ENCODE measurements at regions not wholly inside any gene's neighbourhood (a gene's known extent, or its start where the extent isn't known, plus 50 kb on each side); places are given as distances from the start of the nearest gene placed in this dataset.
A peak's percentile ranks its signal among the peaks of the same experiment; 100 is the strongest.
"Not testable (repeated sequence)": the region's sequence is repeated elsewhere in the genome, so short reads cannot be mapped to it uniquely, and the experiment has no call there.

DNA sequence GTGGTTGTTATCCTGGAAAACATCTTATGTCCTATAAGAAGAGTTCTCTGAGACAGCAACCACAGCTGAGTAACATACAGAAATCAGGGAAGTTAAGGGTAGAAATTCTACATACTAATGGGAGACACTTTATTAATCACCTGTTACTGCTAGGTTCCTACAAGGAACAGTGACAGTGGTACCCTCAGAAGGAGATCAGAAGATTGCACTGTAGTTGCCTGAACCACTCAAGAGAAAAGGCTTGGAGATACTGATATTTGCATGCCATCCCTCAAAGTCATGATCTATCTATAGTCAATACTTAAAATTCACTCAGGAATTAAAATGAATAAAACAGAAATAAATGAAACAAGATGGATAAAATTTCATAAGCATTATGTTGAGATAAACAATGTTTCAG, 136.0 kb downstream of the LMLN start:
- intact Hi-C loops (cut with DNase I), result no loop called here

DNA sequence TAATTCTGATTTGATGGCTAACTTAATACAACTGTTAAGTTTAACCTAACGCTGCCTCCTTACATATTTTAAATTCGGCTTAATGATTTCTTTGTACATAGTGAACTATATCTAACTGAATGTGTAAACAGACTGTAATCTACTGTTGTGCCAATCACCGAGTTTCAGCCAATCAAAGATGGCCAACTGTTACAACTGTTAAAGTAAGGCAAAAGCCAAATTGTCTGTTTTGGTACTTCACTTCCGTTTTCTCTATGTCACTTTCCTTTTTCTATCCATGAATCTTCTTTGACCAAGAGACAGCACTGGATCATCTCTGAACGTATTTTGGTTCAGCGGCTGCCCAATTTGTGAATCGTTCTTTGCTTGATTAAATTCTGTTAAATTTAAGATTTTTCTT, 137.0 kb downstream of the LMLN start:
- DNase-seq, result no peak
- intact Hi-C loops (cut with DNase I), result no loop called here

More for the DNA sequence above, 136.0 kb downstream of the LMLN start:
- DNase-seq, result no peak

DNA sequence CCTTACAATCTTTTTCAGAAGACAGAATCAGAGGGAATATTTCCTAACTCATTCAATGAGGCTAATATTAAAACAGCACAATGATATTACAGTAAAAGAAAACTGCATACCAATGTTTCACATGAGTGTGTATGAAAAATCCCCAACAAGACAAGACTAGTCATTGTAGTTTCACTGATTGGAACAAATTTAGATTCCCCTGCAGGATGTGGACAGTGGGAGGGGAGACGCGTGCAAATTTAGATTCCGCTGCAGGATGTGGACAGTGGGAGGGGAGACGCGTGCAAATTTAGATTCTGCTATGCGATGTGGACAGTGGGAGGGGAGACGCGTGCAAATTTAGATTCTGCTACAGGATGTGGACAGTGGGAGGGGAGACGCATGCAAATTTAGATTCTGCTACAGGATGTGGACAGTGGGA, 138.7 kb downstream of the LMLN start:
- DNase-seq; intact Hi-C loops (cut with DNase I): not testable (repeated sequence)

GRCh38 chr3:198103070-198103469, 143.1 kb downstream of the LMLN start:
- intact Hi-C loops (cut with DNase I); DNase-seq: not testable (repeated sequence)

DNA sequence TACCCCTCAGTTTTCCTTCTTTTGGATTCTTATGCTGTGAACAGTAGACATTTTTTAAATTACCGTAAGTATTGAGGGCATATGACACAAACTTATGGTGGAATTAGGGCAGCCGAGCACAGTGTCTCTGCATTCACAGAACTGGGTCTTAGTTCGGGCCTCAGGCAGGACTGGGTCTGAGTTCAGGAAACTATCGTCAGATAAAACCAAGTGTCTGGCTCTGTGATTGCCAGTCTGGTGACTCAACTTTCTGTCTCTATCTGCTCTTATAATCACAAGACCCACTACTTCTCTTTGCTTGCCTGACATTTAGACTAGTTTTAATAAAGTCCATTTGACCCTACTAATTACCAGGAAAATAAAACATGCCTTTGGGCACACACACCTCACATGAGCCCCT, 146.2 kb downstream of the LMLN start:
- DNase-seq, result no peak

GRCh38 chr3:198107840-198108734, 148.1 kb downstream of the LMLN start:
- intact Hi-C loops (cut with DNase I), result no loop called here
- DNase-seq, result no peak

More for the DNA sequence above, 146.2 kb downstream of the LMLN start:
- intact Hi-C loops (cut with DNase I), result no loop called here

- DNase-seq, result no peak
- intact Hi-C loops (cut with DNase I), result no loop called here
These were observed 149.9 kb downstream of the LMLN start for GRCh38 chr3:198109883-198110282.

- DNase-seq, result no peak
- intact Hi-C loops (cut with DNase I), result no loop called here
These were observed 152.0 kb downstream of the LMLN start for GRCh38 chr3:198112031-198112430.

DNA sequence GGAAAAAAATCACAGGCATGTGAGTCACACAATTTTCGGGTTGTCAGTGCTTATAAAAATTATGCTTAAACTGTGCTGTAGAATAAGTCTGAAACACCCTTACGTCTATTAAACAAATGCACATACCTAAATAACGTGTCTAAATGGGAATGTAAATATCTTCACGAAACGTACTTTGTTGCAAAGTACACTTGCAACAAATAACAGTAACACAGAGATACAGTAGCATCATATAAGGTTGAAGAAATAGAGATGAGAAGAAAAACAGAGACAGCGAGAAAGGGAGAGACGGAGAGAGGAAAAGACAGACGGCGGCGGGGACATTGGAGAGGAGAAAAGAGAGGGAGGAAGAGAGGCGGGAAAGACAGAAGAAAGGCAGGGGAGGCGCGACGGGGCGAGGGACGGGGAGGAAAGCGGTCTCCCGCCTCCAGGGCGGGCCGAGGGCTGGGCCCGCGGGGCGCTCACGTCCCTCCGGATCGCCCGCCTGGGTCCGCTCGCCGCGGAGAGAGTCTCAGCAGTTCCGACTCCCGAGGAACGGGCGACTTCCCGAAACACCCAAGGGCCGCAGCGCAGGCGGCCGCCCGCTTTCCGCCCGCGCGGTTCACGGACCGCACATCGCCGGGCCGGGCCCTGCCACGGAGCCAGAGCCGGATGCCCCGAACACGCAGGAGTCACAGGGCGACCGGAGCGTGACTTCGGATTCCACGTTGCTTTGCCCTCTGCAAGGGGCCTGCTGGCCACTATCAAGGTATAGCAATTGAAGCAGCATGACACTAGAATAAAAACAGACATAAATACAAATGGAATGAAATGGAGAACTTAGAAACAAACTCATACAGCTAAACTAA, 153.4 kb downstream of the LMLN start:
- intact Hi-C loops (cut with DNase I), result no loop called here
- DNase-seq, result peak in 21 of 42 donors; percentile 3 to 47 (median 16)

DNA sequence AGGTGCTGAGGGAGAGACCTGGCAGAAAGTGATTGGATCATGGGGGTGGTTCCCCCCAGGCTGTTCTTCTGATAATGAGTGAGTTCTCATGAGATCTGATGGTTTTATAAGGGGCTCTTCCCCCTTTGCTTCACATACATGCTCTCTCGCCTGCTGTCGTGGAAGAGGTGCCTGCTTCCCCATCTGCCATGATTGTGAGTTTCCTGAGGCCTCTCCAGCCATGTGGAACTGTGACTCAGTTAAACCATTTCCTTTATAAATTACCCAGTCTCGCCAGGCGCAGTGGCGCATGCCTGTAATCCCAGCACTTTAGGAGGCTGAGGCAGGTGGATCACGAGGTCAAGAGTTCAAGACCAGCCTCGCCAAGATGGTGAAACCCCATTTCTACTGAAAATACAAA, 154.5 kb downstream of the LMLN start:
- intact Hi-C loops (cut with DNase I); DNase-seq: not testable (repeated sequence)

DNA sequence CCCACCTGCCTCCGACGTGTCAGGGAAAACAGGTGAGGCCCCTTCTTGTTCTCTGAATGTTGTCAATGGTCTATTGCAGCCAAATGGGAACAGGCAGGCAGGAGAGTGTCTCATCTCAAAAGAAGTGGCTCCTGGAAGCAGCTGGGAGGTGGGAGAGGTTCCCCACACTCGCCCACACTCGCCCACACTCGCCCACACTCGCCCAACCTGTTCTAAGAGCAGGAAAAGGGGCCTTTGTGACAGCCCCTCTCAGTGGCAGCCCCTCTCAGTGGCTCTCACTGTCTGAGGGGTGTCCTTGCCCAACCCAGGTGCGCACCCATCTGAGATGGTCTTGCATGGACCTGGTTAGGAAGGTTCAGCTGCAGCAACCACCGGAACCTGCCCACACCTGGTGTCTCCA, 162.2 kb downstream of the LMLN start:
- intact Hi-C loops (cut with DNase I); DNase-seq: not testable (repeated sequence)

GRCh38 chr3:198137038-198137835, 177.2 kb downstream of the LMLN start:
- intact Hi-C loops (cut with DNase I); DNase-seq: not testable (repeated sequence)

- DNase-seq; intact Hi-C loops (cut with DNase I): not testable (repeated sequence)
These were observed 178.2 kb downstream of the LMLN start for GRCh38 chr3:198138205-198138604.

- intact Hi-C loops (cut with DNase I); DNase-seq: not testable (repeated sequence)
These were observed 179.0 kb downstream of the LMLN start for GRCh38 chr3:198139037-198139436.

DNA sequence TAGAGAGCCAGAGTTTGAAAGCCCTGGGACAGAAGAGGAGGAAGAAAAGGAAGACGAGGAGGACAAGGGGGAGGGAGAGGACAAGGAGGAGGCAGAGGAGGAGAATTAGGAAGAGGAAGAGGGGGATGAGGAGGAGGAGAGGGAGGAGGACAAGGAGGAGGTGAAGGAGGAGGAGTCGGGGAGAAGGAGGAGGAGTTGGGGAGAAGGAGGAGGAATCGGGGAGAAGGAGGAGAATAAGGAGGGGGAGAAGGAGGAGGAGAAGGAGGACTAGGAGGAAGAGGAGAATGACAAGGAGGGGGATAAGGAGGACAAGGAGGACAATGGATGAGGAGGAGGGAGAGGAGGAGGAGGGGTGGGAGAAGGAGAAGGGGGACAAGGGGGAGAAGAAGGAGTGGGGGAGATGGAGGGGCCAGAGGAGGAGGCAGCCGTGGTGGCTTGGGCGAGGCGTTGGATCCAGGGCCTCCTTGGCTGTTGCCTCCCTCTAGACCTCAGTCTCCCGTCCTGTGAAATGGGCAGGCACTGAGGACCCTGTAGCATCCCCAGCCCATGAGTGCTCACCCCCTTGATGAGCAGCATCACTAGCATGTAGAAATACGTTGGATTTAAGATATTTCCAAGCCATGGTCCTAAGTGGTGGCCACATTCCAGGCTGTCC, 179.6 kb downstream of the LMLN start:
- DNase-seq; intact Hi-C loops (cut with DNase I): not testable (repeated sequence)

GRCh38 chr3:198143300-198144137, 183.5 kb downstream of the LMLN start:
- DNase-seq; intact Hi-C loops (cut with DNase I): not testable (repeated sequence)

DNA sequence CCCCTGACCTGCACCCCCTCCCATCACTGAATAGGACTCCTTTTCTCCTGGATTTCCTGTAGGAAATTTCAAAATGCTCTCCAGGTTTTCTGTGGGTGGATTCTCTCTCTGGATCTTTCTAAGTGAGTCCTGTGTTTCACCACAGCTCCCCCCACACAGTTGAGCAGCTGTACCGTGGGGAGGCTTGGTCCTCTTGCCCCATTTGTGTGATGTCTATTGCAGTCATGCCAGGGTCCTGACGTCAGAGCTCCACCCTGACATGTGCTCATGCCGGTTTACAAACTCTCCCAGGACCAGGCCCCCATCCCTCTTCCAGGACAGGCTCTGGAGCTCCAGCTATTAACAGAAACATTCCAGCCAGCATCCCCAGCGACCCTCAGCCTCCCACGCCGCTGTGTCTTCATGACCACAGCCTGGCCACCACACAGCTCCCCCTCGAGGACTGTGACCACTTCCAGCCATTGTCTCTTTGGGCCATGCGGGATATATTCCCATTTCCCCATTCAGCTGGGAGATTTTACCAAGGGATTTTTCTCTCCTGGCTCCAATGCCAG, 185.3 kb downstream of the LMLN start:
- peak in 8 of 42 donors; percentile 4 to 47 (median 19) for DNase-seq

More for the DNA sequence above, 185.3 kb downstream of the LMLN start:
- intact Hi-C loops (cut with DNase I), result not testable (repeated sequence)

Measured in head of caudate nucleus (tissue), 42 donors.